ENCODE measurements at regions not wholly inside any gene's neighbourhood (a gene's known extent, or its start where the extent isn't known, plus 50 kb on each side); places are given as distances from the start of the nearest gene placed in this dataset.

GRCh38 chr18:10022365-10022764 is 108.5 kb downstream of the VAPA start:
- TF ChIP-seq EZH2 (IDR thresholded peaks at IDR 0.05; ENCODE audit: insufficient read depth, poor library complexity, severe bottlenecking) (no peak), EZH2phosphoT487 (IDR thresholded peaks at IDR 0.05; ENCODE audit: insufficient read depth, low read depth) (no peak)

Measured in GM23248 (cell line).